Ammon's horn (tissue), 1 donor: ENCODE measurements at regions not wholly inside any gene's neighbourhood (a gene's known extent, or its start where the extent isn't known, plus 50 kb on each side); places are given as distances from the start of the nearest gene placed in this dataset.
"Not testable (repeated sequence)": the region's sequence is repeated elsewhere in the genome, so short reads cannot be mapped to it uniquely, and the experiment has no call there.

ENCODE experiments used
- DNase-seq: peaks from one replicate; pipeline ENCODE4 v3.0.0-alpha.2; 2016; ENCODE audit warnings: low spot score

GRCh38 chr13:47892374-47892773 is 108.7 kb downstream of the SUCLA2 start:
- no peak for DNase-seq

DNA sequence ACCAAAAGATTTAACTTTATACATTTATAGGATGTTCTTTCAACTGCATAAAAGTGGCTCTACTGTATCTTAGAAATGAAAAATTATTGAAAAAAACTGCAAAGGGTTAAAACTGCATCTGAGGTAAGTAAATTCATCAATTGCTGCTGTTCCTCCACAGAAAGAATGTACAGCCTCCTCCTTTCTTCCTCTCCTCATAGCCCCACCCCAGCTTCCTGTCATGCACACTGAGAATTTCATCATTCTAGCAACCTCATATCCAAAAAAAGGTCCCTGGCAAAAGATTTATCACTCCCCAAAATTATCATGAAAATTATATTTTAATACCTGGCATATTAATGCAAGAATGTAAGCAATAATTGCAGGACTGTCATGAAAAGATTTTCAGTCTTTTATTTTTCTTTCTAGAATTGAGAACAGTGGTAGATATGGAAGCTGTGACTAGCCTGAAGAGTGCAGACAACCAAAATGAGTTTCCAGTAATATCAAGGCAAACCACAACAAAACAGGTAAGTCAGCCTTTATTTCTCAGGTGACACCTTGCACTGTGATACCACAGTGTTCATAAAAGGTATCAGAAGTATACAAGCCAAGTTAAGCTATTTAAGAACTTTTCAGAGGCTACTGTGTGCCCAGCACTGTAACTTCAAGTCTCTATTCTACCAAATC is 110.8 kb downstream of the SUCLA2 start:
- no peak for DNase-seq

- no peak for DNase-seq
These were observed 114.8 kb downstream of the SUCLA2 start for GRCh38 chr13:47886314-47886713.

- DNase-seq, result no peak
These were observed 125.9 kb downstream of the SUCLA2 start for GRCh38 chr13:47875201-47875600.

GRCh38 chr13:47873987-47874386 is 127.1 kb downstream of the SUCLA2 start:
- not testable (repeated sequence) for DNase-seq

- not testable (repeated sequence) for DNase-seq
These were observed 127.8 kb downstream of the SUCLA2 start for GRCh38 chr13:47873319-47873718.

DNA sequence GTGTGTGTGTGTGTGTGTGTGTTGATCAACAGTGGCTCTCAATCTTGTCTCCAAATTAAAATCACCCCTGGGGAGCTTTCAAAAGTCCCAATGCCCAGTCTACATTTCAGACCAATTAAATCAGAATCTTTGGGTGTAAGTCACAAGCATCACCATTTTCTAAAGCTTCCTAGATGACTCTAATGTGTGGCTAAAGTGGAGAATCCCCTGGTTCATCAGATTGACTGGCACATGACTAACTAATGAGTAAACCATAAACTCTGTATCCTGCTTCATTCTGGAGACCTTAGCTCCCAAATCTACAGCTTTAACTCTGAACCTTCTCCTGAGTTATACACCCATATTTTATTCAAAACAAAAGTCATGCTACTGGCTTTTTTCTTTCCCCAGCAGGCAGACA is 131.3 kb downstream of the SUCLA2 start:
- DNase-seq, result no peak

DNA sequence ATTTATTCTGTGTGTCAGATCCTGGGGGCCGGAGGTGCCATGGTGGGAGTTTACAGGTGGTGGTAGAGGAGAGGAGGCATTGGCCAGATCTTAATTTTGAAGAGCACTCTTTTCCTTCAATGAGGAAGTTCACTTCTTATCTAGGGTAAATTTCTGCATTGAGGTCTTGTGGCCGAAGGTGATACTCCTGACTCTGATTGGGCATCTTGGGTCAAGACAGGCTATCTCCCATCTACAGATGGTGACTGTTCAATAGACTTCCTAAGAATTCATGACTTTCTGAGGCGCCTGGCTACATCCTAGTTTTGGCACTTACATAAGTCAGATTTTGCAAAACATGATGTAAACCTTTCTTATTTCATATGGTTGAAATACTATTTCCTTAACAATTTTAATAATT is 135.2 kb downstream of the SUCLA2 start:
- no peak for DNase-seq

- DNase-seq, result no peak
These were observed 138.2 kb downstream of the SUCLA2 start for GRCh38 chr13:47862841-47863240.

GRCh38 chr13:47859165-47859564 is 141.9 kb downstream of the SUCLA2 start:
- DNase-seq, result no peak

- no peak for DNase-seq
These were observed 142.7 kb downstream of the SUCLA2 start for GRCh38 chr13:47858042-47859025.

- DNase-seq, result no peak
These were observed 147.8 kb downstream of the SUCLA2 start for GRCh38 chr13:47853236-47853635.

GRCh38 chr13:47846886-47847285 is 154.2 kb downstream of the SUCLA2 start:
- no peak for DNase-seq

GRCh38 chr13:47845981-47846380 is 155.1 kb downstream of the SUCLA2 start:
- no peak for DNase-seq

GRCh38 chr13:47843005-47843404 is 158.1 kb downstream of the SUCLA2 start:
- DNase-seq, result no peak

GRCh38 chr13:47841151-47841550 is 159.9 kb downstream of the SUCLA2 start:
- no peak for DNase-seq

GRCh38 chr13:47837906-47838305 is 163.2 kb downstream of the SUCLA2 start:
- no peak for DNase-seq

DNA sequence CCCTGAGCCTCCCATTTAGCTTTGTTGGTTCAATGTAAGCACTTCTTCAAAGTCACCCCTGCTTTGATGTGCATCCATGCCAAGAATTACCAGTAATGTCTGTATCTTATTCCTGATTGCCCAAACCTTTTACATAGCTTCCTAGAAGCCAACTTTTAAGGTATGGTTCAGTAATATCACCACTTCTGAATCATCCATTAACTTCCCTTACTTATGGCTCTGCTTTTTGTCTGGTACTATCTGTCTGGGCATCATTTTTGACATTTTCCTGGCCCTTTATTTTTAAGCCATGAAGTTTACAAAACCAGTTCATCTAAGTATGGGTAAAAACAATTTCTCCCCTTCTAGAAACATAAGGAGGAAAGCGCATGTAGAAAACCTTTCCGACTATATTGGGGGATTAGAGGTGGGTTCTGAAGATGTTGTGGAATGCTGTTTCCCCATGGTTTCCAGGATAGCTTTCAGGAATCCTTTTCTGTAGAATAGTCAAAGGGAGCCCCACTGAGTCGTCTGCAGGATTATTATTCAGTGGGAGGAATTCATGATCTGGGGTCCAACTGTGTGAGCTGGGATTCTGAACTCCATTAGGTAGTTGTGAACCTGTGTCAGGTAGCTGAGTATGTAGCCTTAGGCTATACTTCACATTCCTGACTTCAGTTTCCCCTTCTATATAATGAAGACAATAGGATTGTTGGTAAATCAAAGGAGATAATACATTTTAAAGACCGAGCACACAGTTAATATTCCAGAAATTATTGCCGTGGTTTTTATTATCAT is 163.8 kb downstream of the SUCLA2 start:
- DNase-seq, result no peak

DNA sequence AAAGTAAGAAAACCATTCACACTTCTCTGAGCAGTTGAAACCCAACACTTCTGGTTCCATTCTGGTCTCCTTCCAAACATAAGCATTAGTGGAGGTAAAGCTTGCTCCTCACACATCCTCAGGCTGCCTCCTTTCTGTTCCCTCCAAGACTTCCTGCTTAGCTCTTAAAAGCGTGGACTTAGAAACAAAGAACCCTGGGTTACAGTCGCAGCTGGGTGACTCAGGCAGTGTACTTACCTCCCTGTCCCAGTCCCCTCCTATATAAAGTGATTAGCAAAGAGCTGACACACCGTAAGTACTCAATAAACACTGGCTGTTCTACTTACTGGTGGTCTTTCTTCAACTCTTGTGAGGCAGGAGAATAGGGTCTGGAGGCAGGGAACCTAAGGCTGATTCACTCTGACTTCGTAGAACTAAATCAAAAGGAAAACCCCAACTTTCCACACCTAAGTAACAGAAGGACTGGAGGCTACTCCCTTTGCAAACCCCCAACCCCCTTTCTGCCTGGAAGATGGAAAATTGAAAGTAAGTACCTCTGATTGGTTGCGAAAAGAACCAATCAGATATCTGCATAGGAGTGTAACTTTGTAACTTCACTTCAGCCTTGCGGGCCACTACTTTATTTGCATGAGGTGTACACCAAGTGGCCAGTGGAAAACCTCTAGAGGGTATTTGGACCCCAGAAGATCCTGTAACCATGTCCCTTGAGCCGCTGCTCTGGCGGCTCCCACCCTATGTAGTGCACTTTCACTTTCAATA is 165.4 kb downstream of the SUCLA2 start:
- no peak for DNase-seq

GRCh38 chr13:47832458-47832972 is 168.6 kb downstream of the SUCLA2 start:
- DNase-seq, result no peak

- DNase-seq, result no peak
These were observed 169.8 kb downstream of the SUCLA2 start for GRCh38 chr13:47831265-47831664.
